GM21515 (cell line): ENCODE measurements at regions not wholly inside any gene's neighbourhood (a gene's known extent, or its start where the extent isn't known, plus 50 kb on each side); places are given as distances from the start of the nearest gene placed in this dataset.
A peak's percentile ranks its signal among the peaks of the same experiment; 100 is the strongest.

Experiments used
- ATAC-seq: cut with Tn5 transposase; IDR thresholded peaks from one replicate; pipeline ENCODE4 v1.9.1; 2021; ENCODE audit not compliant: unreplicated experiment

DNA sequence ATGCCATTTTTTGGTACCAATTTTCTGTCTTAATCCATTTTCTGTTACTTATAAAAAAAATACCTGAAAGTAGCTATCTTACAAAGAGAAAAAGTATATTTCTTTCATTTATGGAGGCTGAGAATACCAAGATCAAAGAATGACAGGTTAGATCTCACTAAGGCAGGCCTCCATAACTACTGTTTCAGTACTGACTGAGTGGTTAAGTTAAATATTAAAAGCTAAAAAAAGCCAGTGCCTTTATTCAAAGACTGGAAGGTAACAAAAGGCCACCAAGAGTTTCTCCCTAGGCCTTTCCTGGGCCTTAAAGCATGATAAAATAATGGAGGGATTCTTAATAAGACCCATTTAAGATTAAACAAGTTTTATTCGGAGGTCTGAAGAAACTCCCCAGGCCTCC is 687.7 kb upstream of the ADGRL4 start:
- peak; percentile 52 for ATAC-seq

DNA sequence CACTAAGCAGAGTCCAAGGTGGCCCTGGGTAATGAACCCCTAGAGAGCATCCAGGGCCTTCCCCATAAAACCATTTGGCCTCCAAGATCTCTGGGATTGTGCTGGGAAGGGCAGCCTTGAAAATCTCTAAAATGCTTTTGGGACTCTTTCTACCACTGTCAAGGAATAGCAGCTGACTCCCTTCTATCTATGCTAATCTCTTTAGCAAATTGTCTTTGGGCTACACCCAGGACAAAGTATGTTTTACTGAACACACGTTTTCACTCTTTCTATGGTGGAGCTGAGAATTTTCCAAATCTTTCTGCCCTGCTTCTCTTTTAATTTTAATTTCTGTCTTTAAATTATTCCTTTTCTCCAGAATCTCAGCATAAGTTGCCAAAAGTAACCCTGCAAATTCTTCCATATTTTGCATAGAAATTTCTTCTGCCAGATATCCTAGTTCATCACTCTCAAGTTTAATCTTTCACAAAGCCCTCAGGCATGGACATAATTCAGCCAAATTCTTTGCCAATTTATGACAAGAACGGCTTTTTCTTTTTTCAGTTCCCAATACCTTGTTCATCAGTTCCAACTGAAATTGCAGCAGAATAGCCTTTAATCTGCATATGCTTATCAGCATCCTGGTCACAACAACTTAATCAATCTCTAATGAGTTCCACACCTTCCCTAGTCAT is 687.0 kb upstream of the ADGRL4 start:
- ATAC-seq: no peak

DNA sequence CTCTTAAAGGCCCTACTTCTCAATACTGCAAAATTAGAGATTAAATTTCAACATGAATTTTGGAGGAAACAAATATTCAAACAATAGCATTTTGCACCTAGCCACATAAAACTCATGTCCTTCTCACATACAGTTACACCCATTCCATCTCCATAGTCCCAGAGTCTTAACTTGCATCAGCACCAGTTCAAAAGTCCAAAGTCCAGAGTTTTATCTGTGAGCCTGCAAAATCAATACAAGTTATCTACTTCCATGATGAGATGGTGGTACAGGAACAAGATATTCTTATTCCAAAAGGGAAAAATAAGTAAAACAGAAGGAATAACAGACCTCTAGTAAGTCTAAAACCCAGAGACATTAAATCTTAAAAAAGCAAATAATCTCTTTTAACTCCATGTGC is 686.0 kb upstream of the ADGRL4 start:
- ATAC-seq: no peak

DNA sequence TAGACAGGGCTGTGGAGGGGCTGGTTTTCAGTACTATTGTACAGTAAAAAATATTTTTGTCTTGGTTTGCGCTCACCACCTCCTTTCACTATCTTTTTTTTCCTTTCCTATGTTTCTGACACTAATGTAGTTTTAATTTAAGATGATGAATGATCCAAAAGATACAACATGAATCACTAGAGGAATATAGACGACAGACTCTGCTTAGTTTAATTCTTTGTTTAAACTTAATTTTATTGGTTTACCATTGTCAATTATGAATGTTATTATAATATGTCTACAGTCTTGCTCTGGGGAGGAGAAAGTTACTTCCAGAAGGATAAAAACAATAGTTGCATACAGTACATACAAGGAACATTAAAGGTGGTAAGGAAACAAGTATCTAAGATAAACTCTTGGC is 682.4 kb upstream of the ADGRL4 start:
- ATAC-seq: no peak

DNA sequence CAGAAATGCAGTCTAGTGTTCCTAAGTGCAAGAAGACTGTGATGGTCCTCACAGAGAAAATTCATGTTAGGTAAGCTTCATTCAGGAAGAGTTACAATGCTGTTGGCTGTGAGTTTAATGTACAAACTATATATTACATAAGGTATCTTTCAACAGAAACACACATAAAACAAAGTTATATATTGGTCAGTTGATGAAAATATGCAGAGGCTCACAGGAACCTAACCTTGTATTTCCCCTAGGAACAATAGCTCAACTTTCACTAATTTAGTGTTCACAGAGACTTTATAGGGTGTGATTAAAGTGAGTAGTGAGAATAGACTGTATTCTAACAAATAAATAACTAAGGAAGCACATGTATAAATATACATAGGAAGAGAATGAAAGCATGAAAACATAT is 676.9 kb upstream of the ADGRL4 start:
- ATAC-seq: no peak

DNA sequence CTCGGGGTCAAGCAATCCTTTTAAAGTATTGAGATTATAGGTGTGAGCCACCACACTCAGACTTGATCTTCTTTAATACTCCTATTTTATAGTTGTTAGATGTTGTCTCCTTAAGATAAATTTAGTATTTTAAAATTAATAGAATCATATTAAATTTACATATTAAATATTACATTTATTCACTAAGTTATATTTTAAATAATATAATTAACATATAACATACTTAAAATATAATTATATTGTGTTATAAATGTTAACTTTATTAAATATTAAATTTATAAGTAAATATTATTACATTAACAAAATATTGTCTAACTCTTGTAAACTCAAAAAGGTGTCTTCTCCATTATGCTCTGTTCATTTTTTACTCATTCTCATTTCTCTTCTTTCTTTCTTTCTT is 675.9 kb upstream of the ADGRL4 start:
- ATAC-seq: no peak

DNA sequence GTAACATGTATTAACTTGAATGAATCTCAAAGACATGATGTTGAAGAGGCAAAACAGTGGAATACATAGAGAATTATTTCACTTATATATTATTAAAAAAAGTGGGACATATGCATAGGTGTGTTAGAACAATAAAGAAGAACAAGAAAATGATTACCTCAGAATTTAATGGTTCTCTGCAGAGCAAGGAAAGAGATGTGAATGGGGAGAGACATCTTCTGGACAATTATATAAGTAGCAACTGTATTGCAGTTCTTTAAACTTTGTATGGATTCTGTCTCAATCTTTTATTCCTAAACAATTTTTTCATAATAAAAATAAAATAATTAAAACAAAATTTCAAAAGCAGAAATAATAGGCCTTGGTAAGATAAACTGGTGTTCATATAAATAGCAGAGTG is 674.9 kb upstream of the ADGRL4 start:
- no peak for ATAC-seq

DNA sequence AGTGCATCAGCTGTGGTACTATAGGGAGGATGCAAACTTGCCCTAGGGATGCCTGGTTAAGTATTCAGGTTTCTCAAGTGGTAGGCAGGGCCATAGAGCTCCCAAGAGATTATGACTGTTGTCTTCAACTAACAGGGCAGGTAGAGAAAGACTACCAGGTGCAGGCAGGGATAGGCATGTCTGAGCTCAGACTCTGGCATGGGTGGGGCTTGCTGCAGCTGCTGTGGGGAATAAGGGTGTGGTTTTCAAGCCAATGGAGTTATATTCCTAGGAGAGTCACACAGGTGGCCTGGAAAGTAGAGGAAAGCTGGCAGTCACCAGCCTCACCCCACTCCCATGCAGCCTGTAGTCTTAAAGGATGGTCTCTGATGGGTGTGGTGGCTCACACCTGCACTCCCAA is 673.4 kb upstream of the ADGRL4 start:
- ATAC-seq: no peak

DNA sequence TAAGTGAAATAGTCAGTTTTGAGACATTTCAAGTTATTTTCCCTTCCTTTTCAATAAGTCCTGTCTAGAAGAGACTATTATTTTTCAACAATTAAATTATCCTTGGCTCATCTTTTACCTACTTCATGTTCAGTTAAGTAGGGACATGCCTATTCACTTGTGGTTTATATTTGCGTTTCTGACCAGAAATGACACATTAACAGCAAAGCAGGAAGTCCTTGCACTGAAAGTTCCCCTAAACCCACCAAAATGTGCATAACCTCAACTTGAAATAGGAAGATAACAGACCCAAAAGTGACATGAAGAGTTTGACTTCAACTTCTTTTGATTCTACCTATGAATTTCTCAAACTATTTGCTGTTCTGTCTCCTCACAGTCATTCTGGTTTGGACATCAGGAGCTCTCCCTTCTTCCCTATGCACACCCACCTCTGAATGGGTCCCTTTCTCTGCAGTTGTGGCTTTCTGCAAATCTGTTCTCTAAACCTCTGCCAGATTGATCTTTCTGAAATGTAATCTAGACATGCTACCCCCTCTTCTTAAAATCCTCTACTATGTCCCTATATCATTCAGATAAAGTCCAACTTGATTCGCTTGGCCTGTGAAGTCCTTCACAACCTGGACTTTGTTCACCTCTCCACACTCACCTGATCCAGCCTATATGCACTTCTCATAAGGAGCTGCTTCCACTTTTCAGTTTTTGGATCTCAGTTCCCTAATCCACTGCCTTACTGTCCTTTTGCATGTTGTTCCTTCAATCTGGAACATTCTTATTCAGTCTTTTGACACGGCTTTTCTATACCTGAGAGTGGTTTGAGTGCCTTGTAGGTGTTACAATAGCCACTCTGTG is 661.5 kb upstream of the ADGRL4 start:
- peak; percentile 88 for ATAC-seq

DNA sequence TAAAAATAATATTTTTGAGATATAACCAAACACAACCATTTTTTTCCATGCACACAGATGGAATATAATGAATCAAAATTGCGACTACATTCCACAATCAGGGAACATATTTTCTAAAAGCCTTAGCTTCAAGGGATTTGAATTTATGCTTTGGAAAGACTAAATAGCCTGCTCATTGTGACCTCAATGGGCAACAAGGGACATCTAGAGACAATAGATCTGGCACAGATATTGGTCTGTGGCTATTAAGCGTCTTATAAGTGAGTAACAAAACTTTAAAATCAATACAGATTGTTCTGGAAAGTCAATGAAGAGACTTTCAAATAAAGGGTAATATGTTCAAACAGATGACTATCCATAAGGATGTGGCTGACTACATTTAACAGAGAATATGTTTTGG is 660.6 kb upstream of the ADGRL4 start:
- no peak for ATAC-seq

DNA sequence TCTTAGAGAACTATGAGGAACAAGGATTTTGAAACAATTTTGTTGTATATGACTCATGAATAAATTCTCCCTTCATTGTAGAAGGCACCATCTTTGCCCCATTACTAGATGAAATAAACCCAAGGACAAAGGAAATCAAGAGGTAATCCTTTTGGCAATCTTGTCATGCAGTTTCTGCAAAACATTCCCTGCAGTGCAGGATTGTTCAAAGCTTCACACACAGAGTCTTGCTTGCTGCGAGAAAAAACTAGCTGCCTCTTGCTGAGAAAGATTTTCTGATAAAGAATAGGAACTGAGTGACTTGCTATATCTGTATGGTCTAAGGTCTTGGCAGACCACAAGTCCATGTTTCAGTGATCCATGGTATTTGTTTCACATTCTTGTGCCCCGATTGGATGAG is 657.4 kb upstream of the ADGRL4 start:
- no peak for ATAC-seq

DNA sequence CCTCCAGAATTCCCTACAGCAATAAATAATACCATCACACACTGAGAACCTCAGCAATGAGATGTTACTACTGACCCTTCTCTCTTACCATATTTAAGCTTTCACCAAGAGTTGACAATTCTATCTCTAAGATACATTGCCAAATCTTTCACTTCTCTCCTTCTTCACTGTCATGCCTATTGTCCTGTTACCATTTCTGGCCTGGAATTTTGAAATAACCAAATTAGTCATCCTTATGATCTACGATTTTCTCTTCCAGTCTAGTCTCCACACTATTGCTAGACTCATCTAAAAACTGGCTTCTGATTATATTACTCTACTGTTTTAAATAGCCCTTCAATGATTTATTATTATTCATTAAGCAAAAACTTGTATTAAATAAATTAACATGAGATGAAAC is 656.1 kb upstream of the ADGRL4 start:
- ATAC-seq: no peak

DNA sequence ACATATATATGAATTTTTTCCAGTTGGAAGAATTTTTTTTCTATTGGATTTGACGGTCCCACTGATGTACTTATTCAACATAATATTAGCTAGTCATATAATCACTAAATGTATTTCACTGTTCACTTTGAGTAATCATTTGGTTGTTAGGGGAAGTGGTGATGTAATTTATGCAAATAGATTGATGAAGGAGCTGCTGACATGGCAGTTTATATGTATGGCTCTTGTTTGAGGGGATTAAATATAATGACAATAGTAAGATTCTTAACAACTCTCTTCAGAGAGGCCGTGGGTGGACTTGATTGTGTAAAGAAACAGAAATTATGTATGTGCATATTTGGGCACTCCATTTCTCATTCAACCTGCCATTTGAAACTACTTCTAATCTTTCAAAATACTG is 653.6 kb upstream of the ADGRL4 start:
- ATAC-seq: no peak

DNA sequence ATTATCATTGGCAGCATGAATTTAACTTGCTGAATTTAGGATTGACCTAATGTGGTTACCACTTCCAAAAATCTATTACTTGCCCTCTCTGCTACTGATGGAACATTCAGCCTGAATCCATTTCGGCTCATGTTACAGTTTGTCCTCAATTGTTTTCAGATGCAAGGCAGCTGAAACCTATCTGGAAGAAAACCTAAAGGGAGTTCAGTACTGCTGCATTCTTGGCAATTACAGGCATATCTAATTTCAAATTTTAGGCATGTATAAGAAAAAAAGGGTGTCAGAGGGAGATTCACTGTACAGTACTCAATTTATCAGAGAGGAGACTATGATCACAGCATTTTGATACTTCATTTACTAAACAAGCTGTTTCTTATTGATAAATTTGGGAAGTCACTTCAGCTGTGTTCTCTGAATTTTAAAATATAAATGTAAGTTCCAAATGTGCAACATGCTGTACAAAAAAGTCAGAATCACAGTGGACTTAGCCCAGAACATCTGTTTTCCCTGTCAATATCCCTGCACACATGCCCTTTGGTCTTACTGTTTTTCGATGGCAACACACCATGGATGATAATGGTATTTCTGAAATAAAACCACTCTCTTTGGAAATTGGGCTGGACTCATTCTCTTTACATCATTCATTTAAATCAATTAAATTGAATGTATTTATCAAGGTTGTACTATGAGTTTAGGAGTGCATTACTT is 651.6 kb upstream of the ADGRL4 start:
- no peak for ATAC-seq

DNA sequence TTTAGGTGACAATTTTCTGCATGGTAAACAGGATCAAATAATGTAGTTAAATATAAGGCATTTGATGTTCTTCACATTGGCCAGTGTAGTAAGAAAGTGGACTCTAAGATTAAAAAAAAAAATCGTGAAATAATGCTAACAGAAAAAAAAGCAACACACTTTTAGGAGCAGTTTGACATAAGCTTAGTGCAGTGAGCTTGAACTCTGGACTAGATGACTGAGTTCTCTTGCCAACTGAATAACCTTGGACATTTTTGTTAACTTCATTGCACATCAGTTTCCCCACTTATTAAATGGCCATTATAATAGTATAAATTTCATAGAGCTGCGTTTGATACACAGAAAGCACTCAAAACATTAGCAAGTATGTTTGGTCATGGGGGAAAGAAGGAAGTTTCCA is 649.3 kb upstream of the ADGRL4 start:
- no peak for ATAC-seq

DNA sequence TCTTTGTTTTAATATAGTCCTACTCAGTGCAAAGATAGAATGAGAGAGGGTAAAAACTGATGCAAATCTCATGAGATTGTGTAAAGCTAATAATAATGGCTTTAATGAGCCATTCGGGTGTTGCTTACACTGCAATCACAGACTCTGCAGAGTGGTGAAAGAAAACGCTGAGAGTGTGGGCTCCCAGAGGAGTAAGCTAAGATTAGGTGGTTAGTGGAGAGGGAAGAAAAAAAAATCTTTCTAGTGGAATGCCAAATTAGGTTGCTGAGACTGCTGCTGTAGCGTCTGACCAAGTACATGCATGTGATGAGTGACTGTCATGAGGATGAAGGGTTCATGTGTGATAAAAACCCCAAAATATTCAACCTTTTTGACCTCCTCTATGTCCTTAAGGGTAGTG is 645.9 kb upstream of the ADGRL4 start:
- no peak for ATAC-seq

DNA sequence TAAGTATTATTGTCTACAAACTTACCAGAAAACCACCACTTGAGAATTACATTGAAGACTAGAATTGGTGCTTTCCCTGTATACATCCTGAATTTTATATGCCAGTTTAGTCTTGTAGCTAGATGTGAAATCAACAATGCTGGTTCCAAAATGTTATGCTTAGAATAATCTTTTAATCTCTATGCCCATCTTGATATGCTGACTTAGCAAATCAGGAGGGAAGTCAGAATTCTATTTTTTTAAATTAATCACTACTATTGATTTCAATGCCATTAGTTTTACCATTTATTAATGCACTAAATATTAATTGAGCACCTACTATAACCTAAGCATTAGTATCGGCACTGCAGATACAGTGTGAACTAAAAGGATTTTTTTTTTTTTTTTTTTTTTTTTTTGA is 641.6 kb upstream of the ADGRL4 start:
- no peak for ATAC-seq

DNA sequence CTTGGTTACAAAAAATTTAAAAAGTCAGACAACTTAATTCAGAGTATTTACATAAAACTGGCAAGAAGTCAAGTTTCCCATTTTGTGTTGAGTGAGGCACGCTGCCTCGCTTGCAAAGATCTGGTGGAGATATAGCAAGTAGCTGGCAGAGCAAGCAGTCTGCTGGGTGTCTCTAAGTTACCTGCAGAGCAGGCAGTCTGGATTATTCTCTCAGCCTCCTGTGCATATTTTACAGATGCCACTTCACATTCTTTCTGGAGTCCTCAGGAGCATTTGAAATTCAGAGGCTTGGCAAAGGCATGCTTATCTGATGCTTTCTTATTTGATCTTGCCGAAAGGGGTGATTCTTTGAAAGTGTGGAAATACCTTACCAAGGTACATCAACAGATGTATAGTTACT is 640.4 kb upstream of the ADGRL4 start:
- ATAC-seq: no peak

DNA sequence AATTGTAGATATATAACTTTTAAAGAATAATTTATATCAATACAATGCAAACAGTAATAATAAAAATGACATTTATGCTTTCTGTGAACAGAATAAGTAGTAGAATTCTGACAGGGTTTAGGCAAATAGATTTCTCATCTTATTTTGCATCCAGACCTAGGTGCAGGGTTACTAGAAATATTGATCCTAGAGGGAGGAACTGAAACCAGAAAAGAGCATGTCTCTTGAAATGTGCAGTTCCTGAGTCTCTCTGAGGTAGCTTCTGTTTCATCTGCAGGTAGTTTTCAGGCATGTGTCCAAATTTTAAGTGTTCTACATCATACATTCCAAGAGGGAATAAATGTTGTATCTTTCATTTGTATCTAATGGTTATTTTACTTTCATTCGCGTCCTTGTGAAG is 631.9 kb upstream of the ADGRL4 start:
- peak; percentile 90 for ATAC-seq

DNA sequence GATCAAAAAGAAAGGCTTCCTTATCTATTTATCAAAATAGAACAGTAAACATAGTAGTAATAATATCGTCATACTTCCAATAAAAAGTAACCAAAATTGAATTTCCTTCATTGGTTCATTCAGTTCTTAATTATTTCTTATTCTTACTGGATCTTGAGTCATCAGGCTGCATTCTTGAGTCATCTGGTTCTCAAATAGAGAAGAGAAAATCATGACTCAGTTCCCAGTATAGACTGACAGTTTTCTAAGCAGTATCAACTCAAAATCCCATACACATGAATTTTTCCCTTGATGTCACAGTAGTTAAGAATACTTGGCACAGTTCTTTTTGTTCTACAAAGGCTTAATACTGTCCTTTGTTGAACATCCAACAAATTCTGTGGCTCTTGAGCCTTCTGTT is 626.9 kb upstream of the ADGRL4 start:
- no peak for ATAC-seq

DNA sequence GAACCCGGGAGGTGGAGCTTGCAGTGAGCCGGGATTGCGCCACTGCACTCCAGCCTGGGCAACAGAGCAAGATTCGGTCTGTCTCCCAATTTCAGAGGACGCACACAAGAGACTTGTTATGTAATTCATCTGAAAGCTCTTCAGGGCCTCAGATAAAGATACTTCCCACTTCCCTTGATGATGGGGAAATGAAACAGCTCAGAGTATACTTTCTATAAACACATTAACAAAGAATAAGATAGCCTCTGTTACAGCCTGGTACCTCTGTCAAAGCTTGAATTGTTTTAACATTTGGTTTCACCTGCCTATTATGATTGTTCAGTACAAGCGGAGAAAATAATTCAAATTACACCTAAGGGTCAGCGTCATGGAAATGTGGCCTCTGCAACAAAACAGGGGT is 622.9 kb upstream of the ADGRL4 start:
- ATAC-seq: peak; percentile 78

DNA sequence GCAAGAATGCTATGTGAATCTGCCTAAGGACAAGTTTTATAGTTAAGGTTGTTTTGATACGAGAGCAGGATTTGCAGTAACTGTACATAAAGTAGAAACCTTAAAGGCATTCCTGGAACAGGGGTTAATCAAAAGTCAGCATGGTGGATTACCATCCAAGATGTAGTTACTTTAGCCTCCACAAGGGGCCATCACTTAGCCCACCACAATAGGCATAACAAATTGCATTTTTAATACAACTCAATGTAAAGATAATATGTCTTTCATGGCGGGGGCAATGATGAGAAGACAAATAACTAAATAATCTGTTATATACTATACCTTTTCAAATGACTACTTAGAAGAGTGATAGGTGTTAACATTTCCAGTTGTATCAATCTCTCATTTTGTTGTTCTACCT is 611.2 kb upstream of the ADGRL4 start:
- ATAC-seq: no peak
